GM23248 (cell line): ENCODE measurements at regions not wholly inside any gene's neighbourhood (a gene's known extent, or its start where the extent isn't known, plus 50 kb on each side); places are given as distances from the start of the nearest gene placed in this dataset.
"Not testable (repeated sequence)": the region's sequence is repeated elsewhere in the genome, so short reads cannot be mapped to it uniquely, and the experiment has no call there.

ENCODE experiments used
- EZH2 ChIP-seq: fragments of 200-600 bp; sonication (generic); IDR thresholded peaks from 2 replicates; pipeline ENCODE4 v1.6.1; 2018; ENCODE audit warnings: antibody characterized with exemption, mild to moderate bottlenecking; ENCODE audit not compliant: insufficient read depth, poor library complexity, severe bottlenecking
- EZH2phosphoT487 ChIP-seq: fragments of 200-600 bp; sonication (generic); IDR thresholded peaks from 2 replicates; pipeline ENCODE4 v1.6.1; 2018; ENCODE audit warnings: antibody characterized with exemption, moderate library complexity, mild to moderate bottlenecking, low read depth; ENCODE audit not compliant: insufficient read depth

DNA sequence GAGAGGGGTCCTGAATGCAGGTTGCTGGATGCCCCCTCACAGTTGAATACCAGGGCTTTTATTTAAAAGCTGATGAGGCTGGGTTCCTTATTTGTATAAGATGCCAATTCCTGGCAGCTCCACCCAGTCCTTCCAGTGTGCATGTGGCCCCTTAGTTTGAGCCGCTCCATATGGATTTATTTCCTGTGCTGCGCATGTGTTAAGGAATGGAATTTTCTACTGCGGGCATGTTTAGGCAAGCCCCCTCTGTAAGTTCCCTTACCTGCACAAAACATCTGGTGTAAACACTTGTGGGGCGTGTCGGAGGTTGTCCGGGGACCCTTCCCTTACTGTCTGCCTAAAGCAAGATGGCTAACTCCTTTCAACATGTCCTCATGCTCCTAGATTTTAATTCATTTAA, 1901.4 kb downstream of the KHDRBS2 start:
- TF ChIP-seq EZH2, EZH2phosphoT487: not testable (repeated sequence)
